ENCODE measurements at regions not wholly inside any gene's neighbourhood (a gene's known extent, or its start where the extent isn't known, plus 50 kb on each side); places are given as distances from the start of the nearest gene placed in this dataset.
"Not testable (repeated sequence)": the region's sequence is repeated elsewhere in the genome, so short reads cannot be mapped to it uniquely, and the experiment has no call there.

DNA sequence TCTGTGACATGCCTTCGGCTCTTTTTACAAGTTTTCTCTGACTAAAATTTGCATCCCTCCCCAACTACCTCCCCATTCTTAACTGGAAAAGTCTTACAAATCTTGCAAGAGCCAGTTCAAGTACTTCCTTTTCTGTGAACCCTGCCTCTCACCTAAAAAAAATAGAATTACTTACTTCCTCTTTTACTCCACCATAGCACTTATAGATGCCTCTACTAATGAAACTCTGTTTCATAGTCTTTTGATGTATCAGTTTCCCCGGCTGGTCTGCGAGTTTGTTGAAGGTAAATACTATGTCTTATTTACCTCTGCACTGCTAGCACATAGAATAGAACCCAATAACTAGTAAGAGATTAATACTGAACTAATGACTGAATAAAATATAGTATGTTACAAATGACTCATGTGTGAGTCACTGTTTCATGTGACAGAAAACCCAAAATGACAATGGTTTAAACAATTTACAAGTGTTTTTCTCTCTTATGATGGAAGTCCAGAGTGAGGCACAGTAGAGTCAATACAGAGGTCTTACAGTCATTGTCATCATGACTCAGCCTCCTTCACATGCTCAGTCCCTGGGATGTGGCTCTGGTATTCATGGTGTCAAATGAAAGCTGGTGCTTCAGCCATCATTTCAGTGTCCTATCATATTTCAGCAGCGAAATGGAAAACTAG, 393.5 kb downstream of the RSL24D1 start:
- no peak overlapping the region for H3K4me3 ChIP-seq
- no peak overlapping the region for H3K9ac ChIP-seq (ENCODE audit: insufficient read length)
- no peak for TF ChIP-seq POLR2AphosphoS5 (IDR thresholded peaks at IDR 0.05; ENCODE audit: borderline replicate concordance, low read depth, low read length)
- TF ChIP-seq EZH2 (IDR thresholded peaks at IDR 0.05), result no peak
- TF ChIP-seq FOXP2 (optimal IDR thresholded peaks at IDR 0.05; ENCODE audit: control extremely low read depth, extremely low read length, insufficient read depth), result no peak
- H3K27ac ChIP-seq, result no peak overlapping the region
- H3K36me3 ChIP-seq (ENCODE audit: insufficient read depth, low read length), result no peaks in the 10 kb centered on the region
- DNase-seq (ENCODE audit: low read depth, low spot score), result no peak
- H3K9me3 ChIP-seq (ENCODE audit: low read depth, low read length), result no peaks in the 10 kb centered on the region

DNA sequence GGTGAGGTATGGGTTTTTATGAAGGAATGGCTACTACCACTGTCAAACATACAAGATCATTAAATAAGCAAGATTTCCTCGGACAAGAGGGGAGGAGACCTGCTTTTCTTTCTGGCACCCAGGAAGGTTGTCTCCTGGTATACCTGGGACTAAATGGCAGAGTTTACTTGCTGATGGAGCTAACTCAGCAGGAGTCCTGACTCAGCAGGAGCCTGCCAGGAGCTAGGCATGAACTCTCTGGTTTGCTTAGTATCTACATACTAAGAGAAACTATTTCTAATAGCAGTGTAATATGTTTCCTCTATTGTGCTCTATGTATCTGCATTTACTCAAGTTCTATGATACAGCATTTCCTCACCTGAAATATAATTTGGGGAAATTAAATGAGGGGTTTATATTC, 404.2 kb downstream of the RSL24D1 start:
- Histone ChIP-seq H3K4me3 (no peak overlapping the region), H3K9me3 (ENCODE audit: low read depth, low read length) (no peaks in the 10 kb centered on the region), H3K27ac (no peak overlapping the region), H3K9ac (ENCODE audit: insufficient read length) (no peak overlapping the region), H3K36me3 (ENCODE audit: insufficient read depth, low read length) (no peaks in the 10 kb centered on the region)
- no peak for DNase-seq (ENCODE audit: low read depth, low spot score)
- TF ChIP-seq FOXP2 (optimal IDR thresholded peaks at IDR 0.05; ENCODE audit: control extremely low read depth, extremely low read length, insufficient read depth) (no peak), POLR2AphosphoS5 (IDR thresholded peaks at IDR 0.05; ENCODE audit: borderline replicate concordance, low read depth, low read length) (no peak), EZH2 (IDR thresholded peaks at IDR 0.05) (no peak)

DNA sequence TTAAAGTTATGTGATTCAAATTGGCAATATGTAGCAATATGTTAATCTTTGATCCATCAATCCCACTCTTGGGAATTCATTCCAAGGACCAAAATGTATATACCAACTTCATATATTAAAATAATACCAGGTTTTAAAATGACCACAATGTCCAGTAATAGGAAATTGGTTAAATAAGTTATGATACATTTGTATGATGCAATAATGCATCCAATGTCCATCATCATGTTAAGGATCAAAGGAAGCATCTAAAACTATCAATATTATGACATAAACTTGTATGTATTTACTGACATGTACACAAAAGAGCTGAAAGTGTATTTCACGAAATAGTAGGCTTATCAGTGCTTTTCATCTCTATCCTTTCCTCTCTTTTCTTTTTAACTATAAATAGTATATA, 406.0 kb downstream of the RSL24D1 start:
- H3K27ac ChIP-seq, result no peak overlapping the region
- DNase-seq (ENCODE audit: low read depth, low spot score), result no peak
- no peaks in the 10 kb centered on the region for H3K36me3 ChIP-seq (ENCODE audit: insufficient read depth, low read length)
- no peak overlapping the region for H3K9ac ChIP-seq (ENCODE audit: insufficient read length)
- H3K9me3 ChIP-seq (ENCODE audit: low read depth, low read length), result no peaks in the 10 kb centered on the region
- TF ChIP-seq FOXP2 (optimal IDR thresholded peaks at IDR 0.05; ENCODE audit: control extremely low read depth, extremely low read length, insufficient read depth) (no peak), POLR2AphosphoS5 (IDR thresholded peaks at IDR 0.05; ENCODE audit: borderline replicate concordance, low read depth, low read length) (no peak), EZH2 (IDR thresholded peaks at IDR 0.05) (no peak)
- no peak overlapping the region for H3K4me3 ChIP-seq

DNA sequence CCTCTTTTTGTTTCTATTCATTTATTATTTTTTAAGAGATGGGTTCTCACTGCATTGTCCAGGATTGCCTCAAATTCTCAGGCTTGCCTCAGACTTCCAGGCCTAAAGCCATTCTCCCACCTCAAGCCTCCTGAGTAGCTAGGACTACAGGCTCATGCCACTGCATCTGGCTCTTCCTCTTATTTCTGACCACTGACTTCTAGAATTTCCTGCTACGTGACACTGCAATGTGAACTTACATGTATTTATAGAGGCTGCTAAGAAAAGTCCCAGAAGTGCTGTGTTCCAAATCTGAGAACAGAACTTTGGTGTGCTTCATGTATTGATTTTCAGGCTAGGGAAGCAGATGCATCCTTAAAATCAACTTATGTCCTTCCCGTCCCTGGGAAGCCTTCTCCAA, 407.4 kb downstream of the RSL24D1 start:
- H3K36me3 ChIP-seq (ENCODE audit: insufficient read depth, low read length), result no peaks in the 10 kb centered on the region
- DNase-seq (ENCODE audit: low read depth, low spot score), result no peak
- no peak for TF ChIP-seq FOXP2 (optimal IDR thresholded peaks at IDR 0.05; ENCODE audit: control extremely low read depth, extremely low read length, insufficient read depth)
- TF ChIP-seq POLR2AphosphoS5 (IDR thresholded peaks at IDR 0.05; ENCODE audit: borderline replicate concordance, low read depth, low read length), result no peak
- TF ChIP-seq EZH2 (IDR thresholded peaks at IDR 0.05), result no peak
- no peak overlapping the region for H3K4me3 ChIP-seq
- no peak overlapping the region for H3K27ac ChIP-seq
- no peak overlapping the region for H3K9ac ChIP-seq (ENCODE audit: insufficient read length)
- H3K9me3 ChIP-seq (ENCODE audit: low read depth, low read length), result no peaks in the 10 kb centered on the region

DNA sequence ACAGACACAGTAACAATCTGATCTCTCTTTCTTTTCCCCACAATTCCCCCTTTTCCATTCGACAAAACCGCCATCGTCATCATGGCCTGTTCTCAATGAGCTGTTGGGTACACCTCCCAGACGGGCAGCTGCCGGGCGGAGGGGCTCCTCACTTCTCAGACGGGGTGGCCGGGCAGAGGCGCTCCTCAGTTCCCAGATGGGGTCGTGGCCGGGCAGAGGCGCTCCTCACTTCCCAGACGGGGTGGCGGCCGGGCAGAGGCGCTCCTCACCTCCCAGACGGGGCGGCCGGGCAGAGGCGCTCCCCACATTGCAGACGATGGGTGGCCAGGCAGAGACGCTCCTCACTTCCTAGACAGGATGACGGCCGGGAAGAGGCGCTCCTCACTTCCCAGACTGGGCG, 415.5 kb downstream of the RSL24D1 start:
- not testable (repeated sequence) for H3K27ac ChIP-seq; DNase-seq (ENCODE audit: low read depth, low spot score); H3K36me3 ChIP-seq (ENCODE audit: insufficient read depth, low read length); H3K4me3 ChIP-seq; H3K9me3 ChIP-seq (ENCODE audit: low read depth, low read length); H3K9ac ChIP-seq (ENCODE audit: insufficient read length)

DNA sequence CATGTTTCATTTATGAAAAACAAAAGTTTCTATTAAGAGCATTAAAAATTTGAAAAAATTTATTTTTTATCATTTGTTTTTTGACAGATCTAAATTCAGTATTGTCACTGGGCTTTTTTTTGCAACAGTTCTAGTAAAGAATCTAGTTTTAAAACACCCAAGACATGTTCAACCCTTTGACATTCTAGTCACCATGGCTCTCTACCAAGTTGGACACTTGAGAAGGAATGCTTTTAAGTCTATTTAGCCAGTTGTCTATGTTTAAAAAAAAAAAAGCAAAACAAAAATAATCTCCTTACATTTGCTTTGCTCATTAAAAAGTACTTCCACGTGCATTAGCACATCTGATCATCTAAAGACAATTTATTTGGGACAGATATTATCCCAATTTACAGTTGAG, 417.5 kb downstream of the RSL24D1 start:
- Histone ChIP-seq H3K9me3 (ENCODE audit: low read depth, low read length) (no peaks in the 10 kb centered on the region), H3K27ac (no peak overlapping the region), H3K36me3 (ENCODE audit: insufficient read depth, low read length) (no peaks in the 10 kb centered on the region), H3K9ac (ENCODE audit: insufficient read length) (no peak overlapping the region), H3K4me3 (no peak overlapping the region)
- TF ChIP-seq EZH2 (IDR thresholded peaks at IDR 0.05) (no peak), FOXP2 (optimal IDR thresholded peaks at IDR 0.05; ENCODE audit: control extremely low read depth, extremely low read length, insufficient read depth) (no peak), POLR2AphosphoS5 (IDR thresholded peaks at IDR 0.05; ENCODE audit: borderline replicate concordance, low read depth, low read length) (no peak)
- DNase-seq (ENCODE audit: low read depth, low spot score), result no peak

DNA sequence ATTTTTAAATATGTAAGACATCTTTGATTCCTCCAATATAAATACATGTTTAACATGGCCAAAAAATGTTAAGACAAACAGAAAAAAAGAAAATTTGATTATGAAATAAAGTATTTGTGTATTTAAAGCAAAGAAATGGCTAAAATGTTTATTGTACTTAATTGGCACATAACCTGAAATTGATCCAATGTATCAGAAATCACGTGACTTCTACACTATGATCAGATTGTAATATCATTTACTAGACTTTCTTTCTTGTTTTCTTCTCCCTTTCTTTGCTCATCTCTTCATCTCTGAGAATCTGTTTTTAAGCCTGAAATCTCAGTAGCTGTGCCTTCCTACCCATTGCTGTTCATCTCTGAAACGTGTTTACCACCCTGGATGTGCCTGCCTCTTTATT, 420.3 kb downstream of the RSL24D1 start:
- Histone ChIP-seq H3K27ac (no peak overlapping the region), H3K4me3 (no peak overlapping the region), H3K36me3 (ENCODE audit: insufficient read depth, low read length) (no peaks in the 10 kb centered on the region), H3K9me3 (ENCODE audit: low read depth, low read length) (no peaks in the 10 kb centered on the region), H3K9ac (ENCODE audit: insufficient read length) (no peak overlapping the region)
- no peak for DNase-seq (ENCODE audit: low read depth, low spot score)
- TF ChIP-seq FOXP2 (optimal IDR thresholded peaks at IDR 0.05; ENCODE audit: control extremely low read depth, extremely low read length, insufficient read depth) (no peak), EZH2 (IDR thresholded peaks at IDR 0.05) (no peak), POLR2AphosphoS5 (IDR thresholded peaks at IDR 0.05; ENCODE audit: borderline replicate concordance, low read depth, low read length) (no peak)

DNA sequence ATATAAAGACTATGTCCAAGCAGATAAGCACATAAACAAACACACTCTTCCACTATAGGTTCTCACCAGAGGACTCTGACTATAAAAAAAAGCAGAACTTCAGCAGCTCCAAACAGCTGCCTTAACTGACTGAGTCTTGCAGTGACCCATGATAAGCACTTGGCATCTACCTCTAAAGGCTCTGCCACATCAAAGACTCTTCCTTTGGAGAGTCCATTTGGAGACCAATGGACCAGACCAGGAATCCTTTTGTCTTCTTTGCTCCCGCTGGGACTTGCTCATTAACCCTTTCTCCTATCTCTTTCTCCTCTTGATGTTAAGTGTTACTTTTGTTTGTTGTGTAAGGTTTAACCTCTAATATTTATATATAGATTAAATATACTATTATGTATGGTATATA, 424.1 kb downstream of the RSL24D1 start:
- DNase-seq (ENCODE audit: low read depth, low spot score), result no peak
- no peak overlapping the region for H3K27ac ChIP-seq
- no peak for TF ChIP-seq FOXP2 (optimal IDR thresholded peaks at IDR 0.05; ENCODE audit: control extremely low read depth, extremely low read length, insufficient read depth)
- no peaks in the 10 kb centered on the region for H3K36me3 ChIP-seq (ENCODE audit: insufficient read depth, low read length)
- no peak overlapping the region for H3K4me3 ChIP-seq
- H3K9me3 ChIP-seq (ENCODE audit: low read depth, low read length), result no peaks in the 10 kb centered on the region
- no peak overlapping the region for H3K9ac ChIP-seq (ENCODE audit: insufficient read length)

DNA sequence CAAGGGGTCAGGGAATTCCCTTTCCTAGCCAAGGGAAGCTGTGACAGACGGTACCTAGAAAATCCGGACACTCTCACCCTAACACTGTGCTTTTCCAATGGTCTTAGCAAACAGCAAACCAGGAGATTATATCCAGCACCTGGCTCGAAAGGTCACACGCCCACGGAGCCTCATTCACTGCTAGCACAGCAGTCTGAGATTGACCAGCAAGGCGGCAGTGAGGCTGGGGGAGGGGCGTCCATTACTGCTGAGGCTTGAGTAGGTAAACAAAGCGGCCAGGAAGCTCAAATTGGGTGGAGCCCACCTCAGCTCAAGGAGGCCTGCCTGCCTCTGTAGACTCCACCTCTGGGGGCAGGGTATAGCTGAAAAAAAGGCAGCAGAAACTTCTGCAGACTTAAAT, 447.3 kb downstream of the RSL24D1 start:
- H3K9me3 ChIP-seq (ENCODE audit: low read depth, low read length); DNase-seq (ENCODE audit: low read depth, low spot score); H3K9ac ChIP-seq (ENCODE audit: insufficient read length); H3K36me3 ChIP-seq (ENCODE audit: insufficient read depth, low read length); H3K4me3 ChIP-seq; H3K27ac ChIP-seq: not testable (repeated sequence)
